Neural cell (in vitro differentiated cells): ENCODE measurements at regions not wholly inside any gene's neighbourhood (a gene's known extent, or its start where the extent isn't known, plus 50 kb on each side); places are given as distances from the start of the nearest gene placed in this dataset.

ENCODE experiments used
- H2AFZ ChIP-seq: fragments of 200-600, 300-800 bp; sonication (generic), shearing (Covaris generic); 2 replicates; pipeline ENCODE4 v1.6.0; 2014; ENCODE audit warnings: low read depth, mild to moderate bottlenecking, antibody characterized with exemption, low read length, moderate library complexity
- H3F3A ChIP-seq: fragments of 200-600 bp; shearing (Covaris generic); 2 replicates; pipeline ENCODE4 v1.6.1; 2016; ENCODE audit warnings: mild to moderate bottlenecking, moderate library complexity, mixed read lengths, antibody characterized with exemption, low read length; ENCODE audit not compliant: insufficient read depth, poor library complexity, severe bottlenecking
- H3K27ac ChIP-seq: fragments of 200-600, 300-800 bp; sonication (generic), shearing (Covaris generic); 2 replicates; pipeline ENCODE4 v1.5.1; 2014; ENCODE audit warnings: mild to moderate bottlenecking, low read length, moderate library complexity
- H3K27me3 ChIP-seq: fragments of 300-800, 200-600 bp; sonication (generic), shearing (Covaris generic); 2 replicates; pipeline ENCODE4 v1.6.0; 2014; ENCODE audit warnings: mild to moderate bottlenecking, low read depth, low read length, moderate library complexity; ENCODE audit not compliant: insufficient read depth
- H3K36me3 ChIP-seq: fragments of 300-800, 200-600 bp; sonication (generic), shearing (Covaris generic); 2 replicates; pipeline ENCODE4 v1.5.1; 2014; ENCODE audit warnings: mild to moderate bottlenecking, antibody characterized with exemption, low read length, moderate library complexity; ENCODE audit not compliant: insufficient read depth
- H3K4me2 ChIP-seq: fragments of 300-800, 200-600 bp; sonication (generic), shearing (Covaris generic); 2 replicates; pipeline ENCODE4 v1.6.0; 2014; ENCODE audit warnings: mild to moderate bottlenecking, low read length
- H3K4me3 ChIP-seq: fragments of 300-800, 200-600 bp; sonication (generic), shearing (Covaris generic); 2 replicates; pipeline ENCODE4 v1.5.1; 2014; ENCODE audit warnings: mild to moderate bottlenecking, low read length, moderate library complexity
- H3K79me2 ChIP-seq: fragments of 200-600 bp; shearing (Covaris generic); replicated peaks from 2 replicates; pipeline ENCODE4 v1.6.0; 2014; ENCODE audit warnings: mild to moderate bottlenecking, low read length, moderate library complexity; ENCODE audit not compliant: insufficient read depth
- H3K9ac ChIP-seq: fragments of 300-800, 200-600 bp; sonication (generic), shearing (Covaris generic); 2 replicates; pipeline ENCODE4 v1.6.1; 2016; ENCODE audit warnings: mild to moderate bottlenecking, low read length, mixed read lengths
- H3K9me2 ChIP-seq: fragments of 200-600 bp; shearing (Covaris generic); 2 replicates; pipeline ENCODE4 v1.6.1; 2016; ENCODE audit warnings: mild to moderate bottlenecking, low read length, mixed read lengths; ENCODE audit not compliant: insufficient read depth
- H3K9me3 ChIP-seq: fragments of 200-600, 300-800 bp; sonication (generic), shearing (Covaris generic); 2 replicates; pipeline ENCODE4 v1.6.1; 2016; ENCODE audit warnings: mild to moderate bottlenecking, mixed run types, low read length, moderate library complexity, mixed read lengths
- H4K20me1 ChIP-seq: fragments of 200-600 bp; shearing (Covaris generic); 2 replicates; pipeline ENCODE4 v1.6.1; 2016; ENCODE audit warnings: mild to moderate bottlenecking, mixed run types; ENCODE audit not compliant: insufficient read depth
- CTCF ChIP-seq: fragments of 450-650 bp; IDR thresholded peaks from 2 replicates; pipeline ENCODE4 v1.5.1; 2014; ENCODE audit warnings: antibody characterized with exemption, mild to moderate bottlenecking, moderate library complexity; ENCODE audit not compliant: poor library complexity, severe bottlenecking
- EP300 ChIP-seq: fragments of 450-650 bp; conservative IDR thresholded peaks from 2 replicates; pipeline ENCODE4 v1.6.1; 2014; ENCODE audit warnings: antibody characterized with exemption, mild to moderate bottlenecking, moderate library complexity; ENCODE audit not compliant: poor library complexity, severe bottlenecking
- EZH2 ChIP-seq: fragments of 200-600, 300-800 bp; shearing (Covaris generic), sonication (generic); IDR thresholded peaks from 2 replicates; pipeline ENCODE4 v1.6.1; 2014; ENCODE audit warnings: antibody characterized with exemption, low read length, borderline replicate concordance, mild to moderate bottlenecking; ENCODE audit not compliant: insufficient read depth, poor library complexity, severe bottlenecking
- MXI1 ChIP-seq: fragments of 450-650 bp; conservative IDR thresholded peaks from 2 replicates; pipeline ENCODE4 v1.6.1; 2014; ENCODE audit warnings: antibody characterized with exemption, mild to moderate bottlenecking; ENCODE audit not compliant: poor library complexity, severe bottlenecking
- POLR2AphosphoS5 ChIP-seq: IDR thresholded peaks from 2 replicates; pipeline ENCODE4 v1.6.1; 2012
- RAD21 ChIP-seq: fragments of 450-650 bp; conservative IDR thresholded peaks from 2 replicates; pipeline ENCODE4 v1.6.1; 2014; ENCODE audit warnings: antibody characterized with exemption, mild to moderate bottlenecking, moderate library complexity
- REST ChIP-seq: IDR thresholded peaks from 2 replicates; pipeline ENCODE4 v1.6.1; 2012; ENCODE audit warnings: borderline replicate concordance
- SMC3 ChIP-seq: fragments of 450-650 bp; conservative IDR thresholded peaks from 2 replicates; pipeline ENCODE4 v1.6.1; 2014; ENCODE audit warnings: antibody characterized with exemption, mild to moderate bottlenecking, moderate library complexity; ENCODE audit not compliant: poor library complexity
- TAF1 ChIP-seq: IDR thresholded peaks from 2 replicates; pipeline ENCODE4 v1.6.1; 2012; ENCODE audit warnings: low read depth

- Histone ChIP-seq H3K9me2 (no peaks in the 10 kb centered on the region), H3K9me3 (no peaks in the 10 kb centered on the region), H3K9ac (no peak overlapping the region), H2AFZ (no peak overlapping the region), H3F3A (no peaks in the 10 kb centered on the region), H3K36me3 (no peaks in the 10 kb centered on the region), H3K4me3 (no peak overlapping the region), H3K4me2 (no peak overlapping the region), H3K79me2 (no peaks in the 10 kb centered on the region), H4K20me1 (no peaks in the 10 kb centered on the region), H3K27me3 (no peaks in the 10 kb centered on the region), H3K27ac (no peak overlapping the region)
- TF ChIP-seq REST (no peak), SMC3 (no peak), MXI1 (no peak), EP300 (no peak), RAD21 (no peak), CTCF (no peak), TAF1 (no peak), EZH2 (no peak), POLR2AphosphoS5 (no peak)
Measured at GRCh38 chr5:4647955-4648354, 492.2 kb upstream of the ADAMTS16 start.

- Histone ChIP-seq H3K9me2 (no peaks in the 10 kb centered on the region), H3K36me3 (no peaks in the 10 kb centered on the region), H2AFZ (no peak overlapping the region), H3K79me2 (no peaks in the 10 kb centered on the region), H3K9me3 (no peaks in the 10 kb centered on the region), H3K27me3 (no peaks in the 10 kb centered on the region), H4K20me1 (no peaks in the 10 kb centered on the region), H3K27ac (no peak overlapping the region), H3F3A (no peaks in the 10 kb centered on the region), H3K4me2 (no peak overlapping the region), H3K9ac (no peak overlapping the region), H3K4me3 (no peak overlapping the region)
- TF ChIP-seq MXI1, result no peak
- TF ChIP-seq RAD21, result no peak
- no peak for TF ChIP-seq REST
- no peak for TF ChIP-seq POLR2AphosphoS5
- no peak for TF ChIP-seq SMC3
- TF ChIP-seq TAF1, result no peak
- TF ChIP-seq EP300, result no peak
- no peak for TF ChIP-seq CTCF
- TF ChIP-seq EZH2, result no peak
Measured at GRCh38 chr5:4651806-4652565, 488.1 kb upstream of the ADAMTS16 start.
